Osteocyte (in vitro differentiated cells): ENCODE measurements at regions not wholly inside any gene's neighbourhood (a gene's known extent, or its start where the extent isn't known, plus 50 kb on each side); places are given as distances from the start of the nearest gene placed in this dataset.

Experiments
- DNase-seq: peaks from one replicate; pipeline ENCODE4 v3.0.0; 2021; ENCODE audit warnings: mixed read lengths; ENCODE audit not compliant: unreplicated experiment; ENCODE audit errors: extremely low spot score
- H3K27ac Mint-ChIP-seq: one replicate; pipeline ENCODE4 v1.8.0; 2021; ENCODE audit warnings: mild to moderate bottlenecking, mixed read lengths; ENCODE audit not compliant: unreplicated experiment
- H3K27me3 Mint-ChIP-seq: one replicate; pipeline ENCODE4 v1.8.0; 2021; ENCODE audit warnings: mixed read lengths; ENCODE audit not compliant: unreplicated experiment
- H3K36me3 Mint-ChIP-seq: one replicate; pipeline ENCODE4 v1.8.0; 2021; ENCODE audit warnings: mixed read lengths; ENCODE audit not compliant: unreplicated experiment
- H3K4me1 Mint-ChIP-seq: one replicate; pipeline ENCODE4 v1.8.0; 2021; ENCODE audit warnings: mixed read lengths; ENCODE audit not compliant: unreplicated experiment
- H3K4me3 Mint-ChIP-seq: one replicate; pipeline ENCODE4 v1.8.0; 2021; ENCODE audit warnings: mild to moderate bottlenecking, moderate library complexity, mixed read lengths; ENCODE audit not compliant: unreplicated experiment
- H3K9me3 Mint-ChIP-seq: one replicate; pipeline ENCODE4 v1.8.0; 2021; ENCODE audit warnings: mixed read lengths; ENCODE audit not compliant: unreplicated experiment
- CTCF ChIP-seq: fragments of 200-600 bp; sonication (generic); IDR thresholded peaks from 2 replicates; pipeline ENCODE4 v1.5.0; 2021; ENCODE audit warnings: antibody characterized with exemption, mild to moderate bottlenecking, moderate library complexity

GRCh38 chr4:75118739-75119138 lies 185.8 kb downstream of the PARM1 start:
- H3K4me3 Mint-ChIP-seq, result no peak overlapping the region
- no peaks in the 10 kb centered on the region for H3K27me3 Mint-ChIP-seq
- TF ChIP-seq CTCF, result no peak
- DNase-seq, result no peak
- H3K9me3 Mint-ChIP-seq, result peaks cover 20% of the 10 kb centered on the region
- peaks cover 1% of the 10 kb centered on the region for H3K36me3 Mint-ChIP-seq
- H3K4me1 Mint-ChIP-seq, result no peaks in the 10 kb centered on the region
- no peak overlapping the region for H3K27ac Mint-ChIP-seq

DNA sequence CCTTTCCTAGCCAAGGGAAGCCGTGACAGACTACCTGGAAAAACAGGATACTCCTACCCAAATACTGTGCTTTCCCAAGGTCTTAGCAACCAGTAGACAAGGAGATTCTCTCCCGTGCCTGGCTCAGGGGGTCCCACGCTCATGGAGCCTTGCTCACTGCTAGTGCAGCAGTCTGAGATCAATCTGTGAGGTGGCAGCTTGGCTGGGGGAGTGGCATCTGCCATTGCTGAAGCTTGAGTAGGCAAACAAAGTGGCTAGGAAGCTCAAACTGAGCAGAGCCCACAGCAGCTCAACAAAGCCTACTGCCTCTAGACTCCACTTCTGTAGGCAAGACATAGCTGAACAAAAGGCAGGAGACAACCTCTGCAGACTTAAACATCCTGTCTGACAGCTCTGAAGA lies 177.1 kb downstream of the PARM1 start:
- Mint-ChIP-seq H3K4me1 (no peaks in the 10 kb centered on the region), H3K27ac (no peak overlapping the region), H3K36me3 (no peaks in the 10 kb centered on the region), H3K4me3 (no peak overlapping the region), H3K9me3 (peaks cover 20% of the 10 kb centered on the region), H3K27me3 (no peaks in the 10 kb centered on the region)
- DNase-seq, result no peak
- TF ChIP-seq CTCF, result no peak

DNA sequence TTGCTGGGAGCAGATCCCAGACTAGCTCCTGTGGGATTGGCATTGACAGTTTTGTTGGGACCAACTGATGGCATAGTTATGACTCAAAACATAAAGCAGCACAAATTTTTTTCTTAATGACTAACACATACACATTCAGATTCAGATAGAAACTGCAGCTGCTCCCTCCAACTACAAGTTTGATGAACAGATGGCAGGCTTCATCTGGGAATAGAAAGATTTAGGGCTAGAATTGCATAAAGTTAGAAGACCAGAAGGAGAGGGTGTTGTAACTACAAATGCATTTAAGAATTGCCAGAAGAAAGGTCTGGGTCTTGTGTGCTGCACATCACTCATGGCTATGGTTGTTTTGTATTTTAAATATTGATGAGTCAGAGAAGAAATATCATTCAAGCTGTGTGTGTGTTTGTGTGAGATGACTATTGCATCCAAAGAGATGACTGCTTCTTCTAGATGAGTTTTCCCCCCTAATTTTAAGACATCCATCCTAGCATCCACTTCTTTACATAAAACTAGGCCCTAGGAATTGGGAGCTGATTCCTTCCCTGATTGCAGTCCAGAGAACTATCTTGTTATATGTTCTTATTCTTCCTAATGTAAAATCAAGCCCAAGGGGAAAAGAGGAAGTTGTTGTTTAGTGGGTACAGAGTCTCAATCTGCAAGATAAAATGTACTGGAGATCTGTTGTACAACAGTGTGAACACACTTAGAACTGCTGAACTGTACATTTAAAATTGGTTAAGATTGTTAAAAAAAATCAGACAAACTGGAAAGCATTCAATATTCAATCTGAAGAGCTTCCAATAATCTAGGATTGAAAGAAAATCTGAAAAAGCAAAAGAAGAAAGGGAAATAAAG lies 175.1 kb downstream of the PARM1 start:
- no peak for DNase-seq
- Mint-ChIP-seq H3K4me3 (no peak overlapping the region), H3K9me3 (peaks cover 13% of the 10 kb centered on the region), H3K4me1 (no peaks in the 10 kb centered on the region), H3K27ac (no peak overlapping the region), H3K27me3 (no peaks in the 10 kb centered on the region), H3K36me3 (no peaks in the 10 kb centered on the region)
- no peak for TF ChIP-seq CTCF

GRCh38 chr4:75102787-75103085 lies 169.8 kb downstream of the PARM1 start:
- no peak for DNase-seq
- H3K27me3 Mint-ChIP-seq, result no peaks in the 10 kb centered on the region
- no peaks in the 10 kb centered on the region for H3K4me1 Mint-ChIP-seq
- no peak for TF ChIP-seq CTCF
- peaks cover 12% of the 10 kb centered on the region for H3K9me3 Mint-ChIP-seq
- H3K4me3 Mint-ChIP-seq, result no peak overlapping the region
- H3K36me3 Mint-ChIP-seq, result no peaks in the 10 kb centered on the region
- H3K27ac Mint-ChIP-seq, result no peak overlapping the region

DNA sequence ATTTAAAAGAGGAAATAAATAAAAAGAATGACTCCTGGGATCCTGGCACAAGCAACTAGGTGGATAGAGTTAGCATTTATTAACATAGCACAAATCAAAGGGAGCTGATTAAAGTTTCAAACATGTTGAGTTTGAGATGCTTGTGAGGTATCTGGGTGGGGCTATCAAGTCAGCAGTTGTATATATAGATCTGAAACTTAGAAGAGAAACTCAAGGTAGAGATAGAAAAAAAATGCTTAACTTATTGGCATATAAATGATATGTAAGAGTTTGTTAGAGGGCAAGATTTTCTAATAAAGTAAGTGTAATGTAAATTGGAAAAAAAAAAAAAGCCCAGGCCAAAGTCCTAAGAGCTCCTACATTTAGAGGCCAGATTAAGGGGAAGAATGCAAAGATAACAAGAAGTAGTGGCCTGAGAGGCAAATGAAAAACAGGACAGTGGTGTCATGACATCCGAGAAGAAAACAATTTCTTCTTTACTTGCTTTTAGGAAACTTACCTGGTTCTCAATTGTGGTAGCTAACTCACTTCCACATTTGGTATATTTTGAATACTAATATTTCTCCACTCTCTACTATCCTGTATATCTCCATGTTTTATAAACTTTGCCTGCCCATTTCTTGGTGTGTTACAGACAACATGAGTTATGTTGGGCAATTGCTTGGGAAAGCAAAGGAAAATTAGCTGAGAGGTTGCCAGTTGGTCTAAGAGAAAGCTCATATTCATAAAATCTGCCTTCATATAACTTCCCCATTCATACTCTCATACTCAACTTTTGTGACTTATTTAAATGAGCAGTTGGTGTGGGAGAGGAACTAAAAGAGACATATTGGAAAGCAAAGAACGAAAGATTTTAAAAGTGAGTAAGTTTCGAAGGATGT lies 169.2 kb downstream of the PARM1 start:
- Mint-ChIP-seq H3K9me3 (peaks cover 18% of the 10 kb centered on the region), H3K36me3 (no peaks in the 10 kb centered on the region), H3K27me3 (no peaks in the 10 kb centered on the region), H3K4me3 (no peak overlapping the region), H3K4me1 (no peaks in the 10 kb centered on the region), H3K27ac (no peak overlapping the region)
- no peak for TF ChIP-seq CTCF
- DNase-seq, result no peak
